GM19395 (cell line): ENCODE measurements at regions not wholly inside any gene's neighbourhood (a gene's known extent, or its start where the extent isn't known, plus 50 kb on each side); places are given as distances from the start of the nearest gene placed in this dataset.

Experiments used
- ATAC-seq: cut with Tn5 transposase; IDR thresholded peaks from one replicate; pipeline ENCODE4 v1.9.1; 2021; ENCODE audit warnings: mild to moderate bottlenecking, moderate library complexity; ENCODE audit not compliant: unreplicated experiment

- ATAC-seq: no peak
Observed at GRCh38 chr6:170162775-170163404, 128.0 kb downstream of the DLL1 start.

GRCh38 chr6:170162011-170162774 lies 128.7 kb downstream of the DLL1 start:
- no peak for ATAC-seq

- no peak for ATAC-seq
Observed at GRCh38 chr6:170160628-170161611, 130.0 kb downstream of the DLL1 start.

GRCh38 chr6:170160031-170160627 lies 130.7 kb downstream of the DLL1 start:
- ATAC-seq: no peak

- no peak for ATAC-seq
Observed at GRCh38 chr6:170159022-170159965, 131.6 kb downstream of the DLL1 start.

- no peak for ATAC-seq
Observed at GRCh38 chr6:170158296-170159021, 132.4 kb downstream of the DLL1 start.

GRCh38 chr6:170157567-170158218 lies 133.2 kb downstream of the DLL1 start:
- no peak for ATAC-seq

GRCh38 chr6:170156448-170157375 lies 134.2 kb downstream of the DLL1 start:
- no peak for ATAC-seq

GRCh38 chr6:170155464-170156196 lies 135.2 kb downstream of the DLL1 start:
- no peak for ATAC-seq

- no peak for ATAC-seq
Observed at GRCh38 chr6:170153436-170154319, 137.2 kb downstream of the DLL1 start.

GRCh38 chr6:170152989-170153388 lies 137.9 kb downstream of the DLL1 start:
- ATAC-seq: no peak

- no peak for ATAC-seq
Observed at GRCh38 chr6:170152124-170152926, 138.6 kb downstream of the DLL1 start.

- ATAC-seq: no peak
Observed at GRCh38 chr6:170151804-170152123, 139.1 kb downstream of the DLL1 start.

GRCh38 chr6:170151321-170151771 lies 139.5 kb downstream of the DLL1 start:
- ATAC-seq: no peak

GRCh38 chr6:170150590-170150945 lies 140.3 kb downstream of the DLL1 start:
- ATAC-seq: no peak
